HG03565 (cell line): ENCODE measurements at regions not wholly inside any gene's neighbourhood (a gene's known extent, or its start where the extent isn't known, plus 50 kb on each side); places are given as distances from the start of the nearest gene placed in this dataset.
"Not testable (repeated sequence)": the region's sequence is repeated elsewhere in the genome, so short reads cannot be mapped to it uniquely, and the experiment has no call there.

Experiments
- ATAC-seq: cut with Tn5 transposase; IDR thresholded peaks from one replicate; pipeline ENCODE4 v1.9.1; 2021; ENCODE audit warnings: mild to moderate bottlenecking, moderate library complexity; ENCODE audit not compliant: unreplicated experiment

- ATAC-seq, result no peak
Measured at GRCh38 chr13:109981000-109981399, 194.6 kb upstream of the IRS2 start.

GRCh38 chr13:109979676-109980075 lies 193.3 kb upstream of the IRS2 start:
- not testable (repeated sequence) for ATAC-seq

- ATAC-seq, result no peak
Measured at GRCh38 chr13:109979228-109979627, 192.8 kb upstream of the IRS2 start.

GRCh38 chr13:109977212-109977968 lies 191.0 kb upstream of the IRS2 start:
- no peak for ATAC-seq

- ATAC-seq, result no peak
Measured at GRCh38 chr13:109976206-109976997, 190.0 kb upstream of the IRS2 start.

- no peak for ATAC-seq
Measured at GRCh38 chr13:109974354-109974753, 188.0 kb upstream of the IRS2 start.

GRCh38 chr13:109973279-109973678 lies 186.9 kb upstream of the IRS2 start:
- ATAC-seq, result no peak

- ATAC-seq, result no peak
Measured at GRCh38 chr13:109971456-109972090, 185.2 kb upstream of the IRS2 start.

GRCh38 chr13:109971006-109971405 lies 184.6 kb upstream of the IRS2 start:
- ATAC-seq, result no peak

GRCh38 chr13:109968876-109969577 lies 182.6 kb upstream of the IRS2 start:
- ATAC-seq, result no peak

- no peak for ATAC-seq
Measured at GRCh38 chr13:109963960-109964563, 177.7 kb upstream of the IRS2 start.

- no peak for ATAC-seq
Measured at GRCh38 chr13:109963384-109963783, 177.0 kb upstream of the IRS2 start.

- ATAC-seq, result no peak
Measured at GRCh38 chr13:109959903-109960302, 173.5 kb upstream of the IRS2 start.

GRCh38 chr13:109957875-109958274 lies 171.5 kb upstream of the IRS2 start:
- ATAC-seq, result no peak

- ATAC-seq, result no peak
Measured at GRCh38 chr13:109955598-109955997, 169.2 kb upstream of the IRS2 start.

GRCh38 chr13:109954441-109954840 lies 168.1 kb upstream of the IRS2 start:
- no peak for ATAC-seq

GRCh38 chr13:109951491-109951890 lies 165.1 kb upstream of the IRS2 start:
- no peak for ATAC-seq

- ATAC-seq, result no peak
Measured at GRCh38 chr13:109949397-109949796, 163.0 kb upstream of the IRS2 start.

- ATAC-seq, result no peak
Measured at GRCh38 chr13:109947006-109947405, 160.6 kb upstream of the IRS2 start.

GRCh38 chr13:109945206-109945960 lies 159.0 kb upstream of the IRS2 start:
- no peak for ATAC-seq
